Uterus (tissue), 3 donors: ENCODE measurements at regions not wholly inside any gene's neighbourhood (a gene's known extent, or its start where the extent isn't known, plus 50 kb on each side); places are given as distances from the start of the nearest gene placed in this dataset.
"Not testable (repeated sequence)": the region's sequence is repeated elsewhere in the genome, so short reads cannot be mapped to it uniquely, and the experiment has no call there.

Source experiments
- DNase-seq, 2 donors: peaks; one replicate each; pipeline ENCODE4 v3.0.0-alpha.2; 2019 to 2020
- H3K27ac ChIP-seq, 2 donors: fragments of 200-600 bp; sonication (generic); 1 replicate in 1 of 2; 2 replicates in 1 of 2; pipeline ENCODE4 v1.5.1; 2016 to 2018
- H3K27me3 ChIP-seq, 2 donors: fragments of 200-600 bp; sonication (generic); one replicate each; pipeline ENCODE4 v1.5.1; 2018 to 2019; ENCODE audit warnings: control low read depth in 1 of 2
- H3K36me3 ChIP-seq, 2 donors: fragments of 200-600 bp; sonication (generic); one replicate each; pipeline ENCODE4 v1.5.1; 2019; ENCODE audit warnings: control low read depth in 1 of 2
- H3K4me1 ChIP-seq, 2 donors: fragments of 200-600 bp; sonication (generic); one replicate each; pipeline ENCODE4 v1.5.1; 2018 to 2019; ENCODE audit warnings: control low read depth in 1 of 2
- H3K4me3 ChIP-seq, 2 donors: fragments of 200-600 bp; sonication (generic); 1 replicate in 1 of 2; 2 replicates in 1 of 2; pipeline ENCODE4 v1.5.1; 2018 to 2019; ENCODE audit warnings: mild to moderate bottlenecking in 1 of 2
- H3K9me3 ChIP-seq, 2 donors: fragments of 200-600 bp; sonication (generic); one replicate each; pipeline ENCODE4 v1.5.1; 2019; ENCODE audit warnings: control low read depth in 1 of 2
- CTCF ChIP-seq, 4 experiments: fragments of 200-600 bp in 2 of 4; fragments of 450-650 bp in 2 of 4; sonication (generic) in 2 of 4; IDR thresholded peaks; one replicate each; pipeline ENCODE4 v1.5.1; 2016 to 2019; ENCODE audit warnings: antibody characterized with exemption in 4 of 4, mild to moderate bottlenecking in 2 of 4, moderate library complexity in 1 of 4
- POLR2A ChIP-seq, 2 donors: fragments of 450-650 bp; IDR thresholded peaks; one replicate each; pipeline ENCODE4 v1.6.1; 2016; ENCODE audit warnings: antibody characterized with exemption in 2 of 2, mild to moderate bottlenecking in 1 of 2, moderate library complexity in 1 of 2
- intact Hi-C: fragments of 100-400 bp; cut with DNase I; formaldehyde crosslinking; loops from one replicate; pipeline ENCODE4 v1.15.1; 2023; ENCODE audit warnings: low total_unique reads
- donor health status: DM: yes; HTN: yes; CAD: no.

- TF ChIP-seq CTCF (IDR thresholded peaks at IDR 0.05) (no peak), POLR2A (IDR thresholded peaks at IDR 0.05) (no peak)
- H3K4me3 ChIP-seq, result no peak overlapping the region
- no peak overlapping the region for H3K27ac ChIP-seq
- no peaks in the 10 kb centered on the region for H3K36me3 ChIP-seq
- no peaks in the 10 kb centered on the region for H3K27me3 ChIP-seq
- DNase-seq, result no peak
- intact Hi-C loops, result no loop called here
- H3K9me3 ChIP-seq, result no peaks in the 10 kb centered on the region
- H3K4me1 ChIP-seq, result no peaks in the 10 kb centered on the region
Measured at GRCh38 chr21:35390013-35390776, 341.1 kb upstream of the RUNX1 start.

GRCh38 chr21:35386491-35387079, 337.5 kb upstream of the RUNX1 start:
- no peak overlapping the region for H3K27ac ChIP-seq
- no peak overlapping the region for H3K4me3 ChIP-seq
- H3K4me1 ChIP-seq, result no peaks in the 10 kb centered on the region
- DNase-seq, result no peak
- H3K9me3 ChIP-seq, result no peaks in the 10 kb centered on the region
- intact Hi-C loops, result no loop called here
- H3K36me3 ChIP-seq, result no peaks in the 10 kb centered on the region
- TF ChIP-seq CTCF (IDR thresholded peaks at IDR 0.05) (no peak), POLR2A (IDR thresholded peaks at IDR 0.05) (no peak)
- no peaks in the 10 kb centered on the region for H3K27me3 ChIP-seq

GRCh38 chr21:35384375-35384774, 335.3 kb upstream of the RUNX1 start:
- H3K27me3 ChIP-seq, result no peaks in the 10 kb centered on the region
- H3K36me3 ChIP-seq, result no peaks in the 10 kb centered on the region
- TF ChIP-seq POLR2A (IDR thresholded peaks at IDR 0.05) (no peak), CTCF (IDR thresholded peaks at IDR 0.05) (no peak)
- H3K27ac ChIP-seq, result no peak overlapping the region
- H3K4me1 ChIP-seq, result no peaks in the 10 kb centered on the region
- intact Hi-C loops, result no loop called here
- H3K4me3 ChIP-seq, result no peak overlapping the region
- H3K9me3 ChIP-seq, result no peaks in the 10 kb centered on the region
- DNase-seq, result no peak

GRCh38 chr21:35382696-35383095, 333.6 kb upstream of the RUNX1 start:
- Histone ChIP-seq H3K27ac (no peak overlapping the region), H3K4me1 (no peaks in the 10 kb centered on the region), H3K36me3 (no peaks in the 10 kb centered on the region), H3K9me3 (no peaks in the 10 kb centered on the region), H3K27me3 (no peaks in the 10 kb centered on the region), H3K4me3 (no peak overlapping the region)
- no peak for TF ChIP-seq CTCF (IDR thresholded peaks at IDR 0.05)
- intact Hi-C loops, result no loop called here
- no peak for DNase-seq

- H3K36me3 ChIP-seq, result no peaks in the 10 kb centered on the region
- DNase-seq, result no peak
- H3K27ac ChIP-seq, result no peak overlapping the region
- no peaks in the 10 kb centered on the region for H3K9me3 ChIP-seq
- H3K4me3 ChIP-seq, result no peak overlapping the region
- no peaks in the 10 kb centered on the region for H3K4me1 ChIP-seq
- no peaks in the 10 kb centered on the region for H3K27me3 ChIP-seq
- intact Hi-C loops, result no loop called here
- TF ChIP-seq CTCF (IDR thresholded peaks at IDR 0.05) (no peak), POLR2A (IDR thresholded peaks at IDR 0.05) (no peak)
Measured at GRCh38 chr21:35381743-35382310, 332.7 kb upstream of the RUNX1 start.

GRCh38 chr21:35380304-35380703, 331.2 kb upstream of the RUNX1 start:
- not testable (repeated sequence) for H3K27me3 ChIP-seq

More at GRCh38 chr21:35380304-35380703, 331.2 kb upstream of the RUNX1 start:
- H3K4me3 ChIP-seq, DNase-seq, H3K9me3 ChIP-seq, intact Hi-C loops, H3K27ac ChIP-seq, H3K4me1 ChIP-seq, H3K36me3 ChIP-seq: not testable (repeated sequence)
